Tibial artery (tissue), 4 donors: ENCODE measurements at regions not wholly inside any gene's neighbourhood (a gene's known extent, or its start where the extent isn't known, plus 50 kb on each side); places are given as distances from the start of the nearest gene placed in this dataset.

ENCODE experiments used
- DNase-seq, 2 donors: peaks; one replicate each; pipeline ENCODE4 v3.0.0-alpha.2; 2019
- H3K27ac ChIP-seq, 2 donors: fragments of 200-600 bp; sonication (generic) in 1 of 2; 1 replicate in 1 of 2; 2 replicates in 1 of 2; pipeline ENCODE4 v1.5.1; 2018 to 2019; ENCODE audit warnings: mild to moderate bottlenecking in 1 of 2
- H3K27me3 ChIP-seq, 2 donors: fragments of 200-600 bp; sonication (generic) in 1 of 2; one replicate each; pipeline versions ENCODE4 v1.5.1 to v1.6.0; 2016 to 2019
- H3K36me3 ChIP-seq, 3 donors: fragments of 200-600 bp; sonication (generic) in 2 of 3; one replicate each; pipeline ENCODE4 v1.5.1; 2016 to 2019; ENCODE audit warnings: mild to moderate bottlenecking in 2 of 3
- H3K4me1 ChIP-seq, 4 donors: fragments of 200-600 bp; sonication (generic) in 2 of 4; 1 replicate in 3 of 4; 2 replicates in 1 of 4; pipeline ENCODE4 v1.5.1; 2016 to 2019
- H3K4me3 ChIP-seq, 2 donors: fragments of 200-600 bp; sonication (generic) in 1 of 2; 1 replicate in 1 of 2; 2 replicates in 1 of 2; pipeline ENCODE4 v1.5.1; 2018 to 2019; ENCODE audit warnings: mild to moderate bottlenecking in 2 of 2
- H3K9me3 ChIP-seq, 3 donors: fragments of 200-600 bp; sonication (generic) in 1 of 3; one replicate each; pipeline ENCODE4 v1.5.1; 2016 to 2019
- CTCF ChIP-seq, 2 experiments: fragments of 200-600 bp in 1 of 2; fragments of 450-650 bp in 1 of 2; IDR thresholded peaks; one replicate each; pipeline ENCODE4 v1.5.1; 2017 to 2019; ENCODE audit warnings: antibody characterized with exemption in 2 of 2, mild to moderate bottlenecking in 1 of 2, moderate library complexity in 1 of 2
- intact Hi-C: fragments of 100-400 bp; cut with DNase I; formaldehyde crosslinking; loops from one replicate; pipeline ENCODE4 v1.15.0; 2023; ENCODE audit warnings: low total_unique reads

- no peak for TF ChIP-seq CTCF (IDR thresholded peaks at IDR 0.05)
- peak overlapping the region; percentile 27 to 31 for H3K27ac ChIP-seq
These were observed 482.2 kb upstream of the NBEA start for GRCh38 chr13:34459856-34460255.

GRCh38 chr13:34462843-34463242 is 479.2 kb upstream of the NBEA start:
- no peaks in the 10 kb centered on the region for H3K27me3 ChIP-seq
- H3K9me3 ChIP-seq = no peaks in the 10 kb centered on the region
- no peak for TF ChIP-seq CTCF (IDR thresholded peaks at IDR 0.05)
- no peak for DNase-seq
- H3K4me3 ChIP-seq = no peak overlapping the region
- H3K36me3 ChIP-seq = no peaks in the 10 kb centered on the region
- intact Hi-C loops = no loop called here
- peak overlapping the region; percentile 20 to 31 for H3K27ac ChIP-seq
- peaks cover 0 to 28% (median 5%) of the 10 kb centered on the region in 4 donors for H3K4me1 ChIP-seq

More at GRCh38 chr13:34459856-34460255, 482.2 kb upstream of the NBEA start:
- Histone ChIP-seq H3K36me3 (no peaks in the 10 kb centered on the region), H3K4me1 (peaks cover 0 to 25% (median 5%) of the 10 kb centered on the region in 4 donors), H3K4me3 (no peak overlapping the region), H3K27me3 (no peaks in the 10 kb centered on the region), H3K9me3 (no peaks in the 10 kb centered on the region)
- intact Hi-C loops = no loop called here
- no peak for DNase-seq

- no peak overlapping the region for H3K4me3 ChIP-seq
- no peak for DNase-seq
- H3K9me3 ChIP-seq = no peaks in the 10 kb centered on the region
- no peaks in the 10 kb centered on the region for H3K27me3 ChIP-seq
- H3K4me1 ChIP-seq = peaks cover 0 to 29% (median 6%) of the 10 kb centered on the region in 4 donors
- H3K27ac ChIP-seq = no peak overlapping the region
- intact Hi-C loops = no loop called here
- no peak for TF ChIP-seq CTCF (IDR thresholded peaks at IDR 0.05)
- no peaks in the 10 kb centered on the region for H3K36me3 ChIP-seq
These were observed 478.1 kb upstream of the NBEA start for GRCh38 chr13:34464011-34464410.

- TF ChIP-seq CTCF (IDR thresholded peaks at IDR 0.05) = no peak
- no peaks in the 10 kb centered on the region for H3K36me3 ChIP-seq
- peaks cover 0 to 20% (median 6%) of the 10 kb centered on the region in 4 donors for H3K4me1 ChIP-seq
- H3K27ac ChIP-seq = no peak overlapping the region
- DNase-seq = no peak
- H3K9me3 ChIP-seq = no peaks in the 10 kb centered on the region
- H3K27me3 ChIP-seq = no peaks in the 10 kb centered on the region
- intact Hi-C loops = no loop called here
- H3K4me3 ChIP-seq = no peak overlapping the region
These were observed 476.6 kb upstream of the NBEA start for GRCh38 chr13:34465423-34465922.

- no peak overlapping the region for H3K4me3 ChIP-seq
- intact Hi-C loops = no loop called here
- DNase-seq = no peak
- H3K36me3 ChIP-seq = no peaks in the 10 kb centered on the region
- no peaks in the 10 kb centered on the region for H3K9me3 ChIP-seq
- no peak for TF ChIP-seq CTCF (IDR thresholded peaks at IDR 0.05)
- H3K27ac ChIP-seq = no peak overlapping the region
- peaks cover 0 to 20% (median 6%) of the 10 kb centered on the region in 4 donors for H3K4me1 ChIP-seq
- H3K27me3 ChIP-seq = no peaks in the 10 kb centered on the region
These were observed 475.8 kb upstream of the NBEA start for GRCh38 chr13:34466301-34466700.
